ENCODE measurements at regions not wholly inside any gene's neighbourhood (a gene's known extent, or its start where the extent isn't known, plus 50 kb on each side); places are given as distances from the start of the nearest gene placed in this dataset.

DNA sequence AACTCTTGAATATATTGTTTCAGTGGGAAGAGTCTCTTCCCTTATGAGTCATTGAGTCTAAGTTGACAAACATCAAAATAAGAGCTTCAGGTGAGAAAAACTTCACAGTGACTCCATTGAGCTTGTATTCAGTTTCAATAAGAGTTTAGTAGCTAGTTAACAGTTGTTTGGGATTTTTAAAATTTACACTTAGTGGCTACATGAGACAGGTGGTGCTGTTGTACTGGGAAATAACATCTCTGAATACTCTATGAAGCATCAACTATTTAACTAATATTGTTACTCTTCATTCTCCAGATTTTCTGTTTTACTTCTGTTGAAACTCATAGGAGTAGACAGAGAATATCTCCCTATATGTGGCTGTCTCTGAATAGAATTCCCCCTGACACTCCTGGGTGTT, 1609.1 kb downstream of the C4orf33 start:
- no peaks in the 10 kb centered on the region for H3K79me1 ChIP-seq (ENCODE audit: low read depth in 1 of 2, low read length in 2 of 2)
- no peak overlapping the region for H3K4ac ChIP-seq (ENCODE audit: low read depth, low read length)
- no peak overlapping the region for H3K27ac ChIP-seq (ENCODE audit: insufficient read depth, low read length)
- no peak overlapping the region for H4K5ac ChIP-seq (ENCODE audit: low read depth, low read length)
- no peaks in the 10 kb centered on the region for H3K27me3 ChIP-seq (ENCODE audit: control insufficient read depth, insufficient read depth, low read length)
- no peaks in the 10 kb centered on the region for H3K4me1 ChIP-seq (ENCODE audit: control insufficient read depth, insufficient read depth, low read length)
- H3K23ac ChIP-seq (ENCODE audit: low read depth, low read length), result no peak overlapping the region
- H2AK9ac ChIP-seq (replicated peaks; ENCODE audit: low read depth, low read length, poor library complexity), result no peak overlapping the region
- no peak overlapping the region for H2BK20ac ChIP-seq (ENCODE audit: low read depth, low read length)
- peaks cover 4% of the 10 kb centered on the region; the same call in 1 of the 2 replicates for H3K9me3 ChIP-seq (ENCODE audit: control insufficient read depth, insufficient read depth, low read length)
- no peak overlapping the region for H2BK15ac ChIP-seq (ENCODE audit: low read depth, low read length)
- no peak overlapping the region for H4K91ac ChIP-seq (ENCODE audit: insufficient read depth, low read depth, low read length)
- TF ChIP-seq RAD21 (IDR thresholded peaks at IDR 0.05; ENCODE audit: low read length) (no peak), MAZ (IDR thresholded peaks at IDR 0.05; ENCODE audit: borderline replicate concordance, low read depth, low read length) (no peak), RFX5 (IDR thresholded peaks at IDR 0.05; ENCODE audit: low read depth, low read length) (no peak), ELK1 (IDR thresholded peaks at IDR 0.05; ENCODE audit: borderline replicate concordance, low read depth, low read length) (no peak), POLR2A (IDR thresholded peaks at IDR 0.05; ENCODE audit: low read depth, low read length) (no peak), MXI1 (IDR thresholded peaks at IDR 0.05; ENCODE audit: borderline replicate concordance, low read depth, low read length) (no peak), SMC3 (IDR thresholded peaks at IDR 0.05; ENCODE audit: low read depth, low read length) (no peak), BHLHE40 (IDR thresholded peaks at IDR 0.05; ENCODE audit: low read depth, low read length) (no peak), FOS (IDR thresholded peaks at IDR 0.05; ENCODE audit: low read depth, low read length) (no peak), RCOR1 (IDR thresholded peaks at IDR 0.05; ENCODE audit: insufficient replicate concordance, low read length) (no peak), CHD1 (IDR thresholded peaks at IDR 0.05; ENCODE audit: low read depth, low read length) (no peak), CEBPB (IDR thresholded peaks at IDR 0.05; ENCODE audit: low read depth, low read length) (no peak), NFE2L2 (IDR thresholded peaks at IDR 0.05; ENCODE audit: low read depth, low read length) (no peak), MAFK (IDR thresholded peaks at IDR 0.05; ENCODE audit: low read depth, low read length) (no peak)
- TF ChIP-seq, protein P1, sequence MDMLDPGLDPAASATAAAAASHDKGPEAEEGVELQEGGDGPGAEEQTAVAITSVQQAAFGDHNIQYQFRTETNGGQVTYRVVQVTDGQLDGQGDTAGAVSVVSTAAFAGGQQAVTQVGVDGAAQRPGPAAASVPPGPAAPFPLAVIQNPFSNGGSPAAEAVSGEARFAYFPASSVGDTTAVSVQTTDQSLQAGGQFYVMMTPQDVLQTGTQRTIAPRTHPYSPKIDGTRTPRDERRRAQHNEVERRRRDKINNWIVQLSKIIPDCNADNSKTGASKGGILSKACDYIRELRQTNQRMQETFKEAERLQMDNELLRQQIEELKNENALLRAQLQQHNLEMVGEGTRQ (IDR thresholded peaks at IDR 0.05; ENCODE audit: low read depth, low read length), result no peak
- TF ChIP-seq, protein P2, sequence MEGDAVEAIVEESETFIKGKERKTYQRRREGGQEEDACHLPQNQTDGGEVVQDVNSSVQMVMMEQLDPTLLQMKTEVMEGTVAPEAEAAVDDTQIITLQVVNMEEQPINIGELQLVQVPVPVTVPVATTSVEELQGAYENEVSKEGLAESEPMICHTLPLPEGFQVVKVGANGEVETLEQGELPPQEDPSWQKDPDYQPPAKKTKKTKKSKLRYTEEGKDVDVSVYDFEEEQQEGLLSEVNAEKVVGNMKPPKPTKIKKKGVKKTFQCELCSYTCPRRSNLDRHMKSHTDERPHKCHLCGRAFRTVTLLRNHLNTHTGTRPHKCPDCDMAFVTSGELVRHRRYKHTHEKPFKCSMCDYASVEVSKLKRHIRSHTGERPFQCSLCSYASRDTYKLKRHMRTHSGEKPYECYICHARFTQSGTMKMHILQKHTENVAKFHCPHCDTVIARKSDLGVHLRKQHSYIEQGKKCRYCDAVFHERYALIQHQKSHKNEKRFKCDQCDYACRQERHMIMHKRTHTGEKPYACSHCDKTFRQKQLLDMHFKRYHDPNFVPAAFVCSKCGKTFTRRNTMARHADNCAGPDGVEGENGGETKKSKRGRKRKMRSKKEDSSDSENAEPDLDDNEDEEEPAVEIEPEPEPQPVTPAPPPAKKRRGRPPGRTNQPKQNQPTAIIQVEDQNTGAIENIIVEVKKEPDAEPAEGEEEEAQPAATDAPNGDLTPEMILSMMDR (conservative IDR thresholded peaks at IDR 0.05; ENCODE audit: low read depth, low read length), result no peak
- H3K9ac ChIP-seq (ENCODE audit: low read depth, low read length), result no peak overlapping the region
- no peak overlapping the region for H2AFZ ChIP-seq (replicated peaks; ENCODE audit: low read length, poor library complexity)
- no peak overlapping the region for H2BK5ac ChIP-seq (ENCODE audit: low read depth, low read length, poor library complexity, severe bottlenecking)
- no peak overlapping the region for H3K4me3 ChIP-seq (ENCODE audit: insufficient read depth, low read depth, low read length)
- H4K20me1 ChIP-seq (ENCODE audit: insufficient read depth, low read length), result no peaks in the 10 kb centered on the region
- H3K36me3 ChIP-seq (ENCODE audit: control insufficient read depth, insufficient read depth, low read length), result no peaks in the 10 kb centered on the region
- no peak for ATAC-seq (ENCODE audit: low read depth)
- no peak overlapping the region for H3K14ac ChIP-seq (replicated peaks; ENCODE audit: low read depth, low read length)
- DNase-seq, result no peak
- dilution Hi-C loops (cut with HindIII; ENCODE audit: low sequenced_read_pairs, unreplicated experiment), result no loop called here
- H3K56ac ChIP-seq (ENCODE audit: extremely low read depth, insufficient read depth, low read length), result no peak overlapping the region
- intact Hi-C loops (cut with micrococcal nuclease), result no loop called here
- no peaks in the 10 kb centered on the region for H3K9me1 ChIP-seq (ENCODE audit: insufficient read depth, low read length)
- BruUV-seq (replicated peaks), result no TSS peak
- H2AK5ac ChIP-seq (ENCODE audit: low read depth, low read length), result no peak overlapping the region
- no peak overlapping the region for H3K18ac ChIP-seq (ENCODE audit: low read depth, low read length)
- H3K4me2 ChIP-seq (ENCODE audit: low read depth, low read length), result no peak overlapping the region
- no peak overlapping the region for H2BK120ac ChIP-seq (ENCODE audit: low read depth, low read length)
- ChIA-PET CTCF (no interaction called here), POLR2A (ENCODE audit: unreplicated experiment) (no interaction called here)
- in situ Hi-C loops (cut with MboI; ENCODE audit: low sequenced_read_pairs), result no loop called here
- H4K8ac ChIP-seq (ENCODE audit: low read depth in 2 of 2, low read length in 2 of 2), result no peak overlapping the region

Data from IMR-90 (cell line).